Epithelial cell of esophagus (primary cell): ENCODE measurements at regions not wholly inside any gene's neighbourhood (a gene's known extent, or its start where the extent isn't known, plus 50 kb on each side); places are given as distances from the start of the nearest gene placed in this dataset.

ENCODE experiments used
- DNase-seq: peaks from one replicate; pipeline ENCODE4 v3.0.0; 2010; ENCODE audit warnings: low read depth
- H3K4me3 ChIP-seq: 2 replicates; pipeline ENCODE4 v1.5.1; 2011; ENCODE audit warnings: mild to moderate bottlenecking, low read length, control low read depth
- TF ChIP-seq, protein P1 (sequence below): IDR thresholded peaks from 2 replicates; pipeline ENCODE4 v1.5.1; 2011; ENCODE audit warnings: low read depth, mild to moderate bottlenecking, low read length, control low read depth, inconsistent platforms; ENCODE audit not compliant: insufficient read depth; ENCODE audit errors: missing control alignments

DNA sequence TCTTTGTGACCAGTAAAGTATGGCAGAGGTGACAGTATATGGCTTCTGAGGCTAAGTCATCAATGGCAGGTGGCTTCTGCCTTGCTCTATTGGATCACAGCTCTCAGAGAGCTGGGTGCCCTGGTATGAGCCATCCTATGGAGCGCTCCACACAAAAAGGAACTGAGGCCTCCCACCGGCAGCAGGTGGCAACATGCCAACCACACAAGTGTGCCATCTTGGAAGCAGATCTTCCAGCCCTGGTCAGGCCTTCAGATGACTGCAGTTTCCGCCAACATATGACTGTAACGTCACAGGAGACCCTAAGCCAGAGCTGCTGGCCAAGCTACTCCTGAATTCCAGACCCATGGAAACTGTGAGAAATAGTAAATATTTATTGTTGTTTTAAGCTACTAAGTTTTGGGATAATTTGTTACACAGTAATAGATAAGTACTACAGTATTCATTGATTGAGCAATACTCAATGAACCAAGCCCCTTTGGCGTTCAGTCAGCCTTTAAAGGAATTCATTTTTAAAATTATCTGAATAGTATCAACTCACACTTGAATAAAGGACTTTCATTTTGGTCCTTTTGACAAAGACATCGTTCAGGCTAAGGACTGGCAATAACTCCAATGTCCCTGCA is 69.4 kb upstream of the LHX1 start:
- no peak overlapping the region for H3K4me3 ChIP-seq
- DNase-seq, result no peak
- TF ChIP-seq, protein P1, sequence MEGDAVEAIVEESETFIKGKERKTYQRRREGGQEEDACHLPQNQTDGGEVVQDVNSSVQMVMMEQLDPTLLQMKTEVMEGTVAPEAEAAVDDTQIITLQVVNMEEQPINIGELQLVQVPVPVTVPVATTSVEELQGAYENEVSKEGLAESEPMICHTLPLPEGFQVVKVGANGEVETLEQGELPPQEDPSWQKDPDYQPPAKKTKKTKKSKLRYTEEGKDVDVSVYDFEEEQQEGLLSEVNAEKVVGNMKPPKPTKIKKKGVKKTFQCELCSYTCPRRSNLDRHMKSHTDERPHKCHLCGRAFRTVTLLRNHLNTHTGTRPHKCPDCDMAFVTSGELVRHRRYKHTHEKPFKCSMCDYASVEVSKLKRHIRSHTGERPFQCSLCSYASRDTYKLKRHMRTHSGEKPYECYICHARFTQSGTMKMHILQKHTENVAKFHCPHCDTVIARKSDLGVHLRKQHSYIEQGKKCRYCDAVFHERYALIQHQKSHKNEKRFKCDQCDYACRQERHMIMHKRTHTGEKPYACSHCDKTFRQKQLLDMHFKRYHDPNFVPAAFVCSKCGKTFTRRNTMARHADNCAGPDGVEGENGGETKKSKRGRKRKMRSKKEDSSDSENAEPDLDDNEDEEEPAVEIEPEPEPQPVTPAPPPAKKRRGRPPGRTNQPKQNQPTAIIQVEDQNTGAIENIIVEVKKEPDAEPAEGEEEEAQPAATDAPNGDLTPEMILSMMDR, result no peak

DNA sequence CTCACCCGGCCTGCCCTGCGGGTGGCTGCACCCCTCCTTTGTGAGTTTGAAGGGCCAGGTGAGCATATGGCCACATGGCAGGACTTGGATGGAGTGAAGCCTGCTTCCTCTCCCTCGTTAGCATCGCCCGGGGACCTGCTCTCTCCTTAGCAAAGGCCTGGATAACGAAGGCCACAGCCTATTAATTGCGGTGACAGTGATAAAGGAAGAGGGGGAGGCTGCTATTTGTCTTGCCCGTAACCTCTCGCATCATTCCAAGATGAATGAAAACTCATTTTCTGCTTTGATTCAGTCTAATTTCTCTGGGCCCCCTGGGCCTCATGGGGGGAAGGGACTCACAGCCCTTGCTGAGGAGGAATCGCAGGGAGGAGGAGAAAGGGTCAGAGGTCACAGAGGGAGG is 68.5 kb upstream of the LHX1 start:
- no peak overlapping the region for H3K4me3 ChIP-seq
- no peak for DNase-seq
- TF ChIP-seq, protein P1, result no peak

DNA sequence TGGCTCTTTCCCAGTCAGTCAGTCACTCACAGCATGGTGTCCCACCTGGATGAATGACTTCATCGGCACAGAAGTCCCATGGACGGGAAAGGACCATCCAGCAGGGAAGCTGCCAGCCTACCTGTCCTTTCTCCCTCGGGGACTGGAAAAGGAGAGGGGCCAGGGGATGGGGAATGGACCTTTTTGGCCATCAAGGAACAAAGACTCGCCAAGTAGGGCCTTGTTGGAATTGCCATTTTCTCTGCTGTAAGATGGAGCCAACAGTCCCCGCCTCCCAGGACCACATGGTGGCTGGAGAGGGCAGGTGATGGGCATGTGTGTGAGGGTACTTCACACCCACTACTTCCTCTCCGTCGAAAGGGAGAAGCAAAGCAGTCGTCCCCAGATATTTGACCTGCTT is 67.8 kb upstream of the LHX1 start:
- TF ChIP-seq, protein P1, result no peak
- no peak overlapping the region for H3K4me3 ChIP-seq
- no peak for DNase-seq

DNA sequence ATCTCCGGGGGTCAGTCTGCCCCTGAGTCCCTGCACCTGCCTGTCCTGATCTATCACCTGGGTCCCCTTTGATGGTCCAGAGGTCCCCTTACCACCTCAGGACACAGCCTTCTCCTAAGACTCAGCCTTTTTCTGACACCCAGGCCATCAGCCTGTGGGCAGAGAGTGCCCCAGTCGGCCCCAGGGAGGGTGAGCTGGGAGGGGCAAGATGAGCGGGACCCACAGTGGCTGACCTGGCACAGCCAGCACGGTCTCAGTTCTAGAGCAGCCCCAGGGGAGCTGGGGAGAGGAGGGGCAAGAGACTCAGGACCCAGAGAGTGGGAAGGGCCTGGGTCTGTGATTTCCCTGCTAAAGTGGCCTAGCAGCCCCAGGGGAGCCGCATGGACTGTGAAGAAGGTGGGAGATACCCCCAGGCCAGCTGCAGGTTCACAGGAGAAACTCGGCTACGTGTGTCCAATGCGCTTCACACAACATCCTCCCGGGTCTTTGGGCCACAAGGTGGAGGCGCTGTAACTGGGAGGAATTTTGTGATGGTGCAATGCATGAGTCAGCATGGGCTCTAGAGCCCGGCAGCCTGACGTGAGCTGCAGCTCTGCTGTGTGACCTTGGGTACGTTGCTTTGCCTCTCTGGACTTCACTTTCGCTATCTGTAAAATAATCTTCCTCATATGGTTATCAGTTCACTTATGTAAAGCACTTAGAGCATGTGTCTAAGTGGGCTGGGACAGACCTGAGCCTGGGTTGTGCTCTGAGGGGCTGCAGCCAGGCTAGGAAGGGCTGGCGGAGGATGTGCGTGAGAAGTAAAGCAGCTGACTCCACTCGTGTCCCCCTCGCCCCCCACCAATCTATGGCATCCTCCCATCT is 67.2 kb upstream of the LHX1 start:
- peak; percentile 74 for DNase-seq

DNA sequence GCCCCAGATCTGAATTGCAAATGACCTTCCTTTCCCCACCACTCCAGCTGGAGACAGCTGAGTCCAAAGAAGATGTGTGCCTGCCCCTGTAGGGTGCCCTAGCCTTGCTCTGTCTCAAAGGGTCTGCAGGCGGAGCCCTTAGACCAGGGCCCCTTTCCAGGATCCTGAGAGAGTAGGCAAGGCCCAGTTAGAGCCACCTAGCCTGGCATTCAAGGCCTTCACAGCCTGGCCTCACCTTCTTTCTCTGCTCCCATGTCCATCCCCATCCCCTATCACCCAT is 66.6 kb upstream of the LHX1 start:
- TF ChIP-seq, protein P1, result no peak
- H3K4me3 ChIP-seq, result no peak overlapping the region
- DNase-seq, result no peak

More for the DNA sequence above, 67.2 kb upstream of the LHX1 start:
- H3K4me3 ChIP-seq, result no peak overlapping the region
- TF ChIP-seq, protein P1, result peak; percentile 9

DNA sequence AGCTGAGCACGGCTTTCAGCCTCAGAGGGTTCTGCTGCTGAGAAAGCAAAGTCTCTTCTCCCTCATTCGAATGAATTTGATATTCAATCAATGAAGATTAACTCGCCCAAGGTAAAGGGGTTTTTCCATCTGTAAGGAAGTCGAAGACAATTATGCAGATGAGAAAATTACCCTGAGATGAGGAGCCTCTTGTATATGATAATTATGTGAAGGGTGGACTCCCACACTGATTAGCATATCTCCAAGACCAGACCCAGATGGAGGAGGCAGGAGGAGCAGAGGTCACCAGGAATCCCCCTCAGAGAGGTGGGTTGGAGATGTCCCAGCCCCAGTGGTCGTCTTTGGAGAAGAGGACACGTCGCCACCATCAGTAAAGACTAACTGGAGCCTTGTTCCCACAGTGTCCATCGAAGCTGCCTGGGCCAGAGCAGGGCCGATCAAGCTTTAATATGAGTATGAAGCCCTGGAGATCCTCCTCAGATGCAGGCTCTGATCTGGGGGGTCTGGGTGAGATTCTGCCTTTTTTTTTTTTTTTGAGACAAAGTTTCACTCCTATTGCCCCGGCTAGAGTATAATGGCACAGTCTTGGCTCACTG is 61.5 kb upstream of the LHX1 start:
- DNase-seq, result no peak
- TF ChIP-seq, protein P1, result no peak
- no peak overlapping the region for H3K4me3 ChIP-seq
